H1 (cell line): ENCODE measurements at regions not wholly inside any gene's neighbourhood (a gene's known extent, or its start where the extent isn't known, plus 50 kb on each side); places are given as distances from the start of the nearest gene placed in this dataset.

Experiments used
- CTCF ChIA-PET: fragments of 300-600 bp; sonication (Branson Sonifier 250); formaldehyde crosslinking; loops from one replicate; lab custom pipeline; 2021; ENCODE audit not compliant: partially characterized antibody; lab: Charles Lee
- POLR2A ChIA-PET: fragments of 300-600 bp; sonication (Branson Sonifier 250); formaldehyde crosslinking; loops from one replicate; lab custom pipeline; 2021; ENCODE audit warnings: inconsistent platforms; ENCODE audit not compliant: partially characterized antibody; lab: Charles Lee
- DNase-seq, 2 experiments: peaks; one replicate each; pipeline versions ENCODE4 v3.0.0 to v3.0.0-alpha.2; 2010 to 2022; ENCODE audit warnings: low spot score in 2 of 2, low read depth in 1 of 2, mixed read lengths in 1 of 2
- FAIRE-seq: peaks from 2 replicates; lab custom pipeline; 2011; peaks lifted over from hg19 to GRCh38; lab: Jason Lieb, UNC
- H2AFZ ChIP-seq: 2 replicates; pipeline ENCODE4 v1.8.1; 2012; ENCODE audit warnings: low read length, inconsistent platforms
- H2AK5ac ChIP-seq: 2 replicates; pipeline ENCODE4 v1.6.1; 2013; ENCODE audit warnings: low read depth, low read length
- H2BK120ac ChIP-seq: replicated peaks from 2 replicates; pipeline ENCODE3; 2013; ENCODE audit warnings: low read depth, low read length, inconsistent platforms
- H2BK12ac ChIP-seq: 2 replicates; pipeline ENCODE4 v1.6.1; 2013; ENCODE audit warnings: low read depth, low read length
- H2BK15ac ChIP-seq: 2 replicates; pipeline ENCODE4 v1.6.1; 2013; ENCODE audit warnings: low read length
- H2BK20ac ChIP-seq: 2 replicates; pipeline ENCODE4 v1.6.1; 2013; ENCODE audit warnings: low read length
- H2BK5ac ChIP-seq: 2 replicates; pipeline ENCODE4 v1.6.1; 2013; ENCODE audit warnings: low read depth, low read length
- H3K14ac ChIP-seq: 2 replicates; pipeline ENCODE4 v1.6.1; 2013; ENCODE audit warnings: inconsistent platforms; ENCODE audit not compliant: insufficient read length
- H3K18ac ChIP-seq: 2 replicates; pipeline ENCODE4 v1.6.1; 2013; ENCODE audit warnings: low read length; ENCODE audit errors: extremely low read depth
- H3K23ac ChIP-seq: 2 replicates; pipeline ENCODE4 v1.6.1; 2013; ENCODE audit warnings: inconsistent platforms; ENCODE audit not compliant: insufficient read length
- H3K23me2 ChIP-seq: 2 replicates; pipeline ENCODE4 v1.6.1; 2013; ENCODE audit warnings: low read depth, low read length
- H3K27ac ChIP-seq: 2 replicates; pipeline ENCODE4 v1.6.1; 2011; ENCODE audit warnings: low read depth, low read length, inconsistent platforms
- H3K27me3 ChIP-seq, 4 experiments: replicated peaks in 1 of 4; 1 replicate in 1 of 4; 2 replicates in 3 of 4; pipeline versions ENCODE4 v1.6.1 to v1.8.1; 2011 to 2013; ENCODE audit warnings: low read length in 3 of 4, mild to moderate bottlenecking in 3 of 4, inconsistent platforms in 2 of 4, mixed read lengths in 2 of 4, moderate library complexity in 1 of 4; ENCODE audit not compliant: control insufficient read depth in 3 of 4, insufficient read depth in 3 of 4; ENCODE audit errors: extremely low read depth in 1 of 4
- H3K36me3 ChIP-seq, 4 experiments: 2 replicates each; pipeline versions ENCODE4 v1.6.1 to v1.8.1; 2011 to 2013; ENCODE audit warnings: mild to moderate bottlenecking in 4 of 4, low read length in 3 of 4, moderate library complexity in 2 of 4, control low read depth in 1 of 4, inconsistent platforms in 1 of 4; ENCODE audit not compliant: insufficient read depth in 4 of 4, control insufficient read depth in 2 of 4
- H3K4ac ChIP-seq: replicated peaks from 2 replicates; pipeline ENCODE3; 2013; ENCODE audit warnings: low read length, low read depth, mixed read lengths, inconsistent platforms; ENCODE audit not compliant: insufficient read length
- H3K4me1 ChIP-seq, 4 experiments: replicated peaks in 1 of 4; 1 replicate in 1 of 4; 2 replicates in 3 of 4; pipeline versions ENCODE4 v1.6.1 to v1.8.1; 2011 to 2013; ENCODE audit warnings: low read length in 3 of 4, inconsistent platforms in 2 of 4, mixed read lengths in 1 of 4; ENCODE audit not compliant: insufficient read depth in 4 of 4, control insufficient read depth in 3 of 4
- H3K4me2 ChIP-seq, 2 experiments: 2 replicates each; pipeline versions ENCODE4 v1.6.1 to v1.8.1; 2011 to 2013; ENCODE audit warnings: low read depth in 2 of 2, low read length in 2 of 2, control low read depth in 1 of 2, inconsistent platforms in 1 of 2, mild to moderate bottlenecking in 1 of 2; ENCODE audit not compliant: insufficient read depth in 1 of 2
- H3K4me3 ChIP-seq, 4 experiments: fragments of 200-600, 300-600 bp in 1 of 4; sonication (generic), shearing (Covaris generic), sonication (Bioruptor Twin) in 1 of 4; 2 replicates each; pipeline versions ENCODE4 v1.5.1 to v1.8.1; 2011 to 2016; ENCODE audit warnings: low read length in 4 of 4, low read depth in 3 of 4, control low read depth in 2 of 4, inconsistent platforms in 2 of 4, mild to moderate bottlenecking in 2 of 4, mixed read lengths in 1 of 4, moderate library complexity in 1 of 4; ENCODE audit not compliant: insufficient read depth in 2 of 4; ENCODE audit errors: extremely low read depth in 1 of 4
- H3K56ac ChIP-seq: replicated peaks from 2 replicates; pipeline ENCODE3; 2013; ENCODE audit warnings: low read depth, mild to moderate bottlenecking, mixed read lengths, low read length, inconsistent platforms; ENCODE audit not compliant: insufficient read length
- H3K79me1 ChIP-seq: 2 replicates; pipeline ENCODE4 v1.6.1; 2013; ENCODE audit warnings: low read depth, low read length, control low read depth
- H3K79me2 ChIP-seq, 2 experiments: 2 replicates each; pipeline versions ENCODE4 v1.6.1 to v1.8.1; 2012 to 2013; ENCODE audit warnings: low read length in 2 of 2, mild to moderate bottlenecking in 2 of 2, inconsistent platforms in 1 of 2; ENCODE audit not compliant: insufficient read depth in 2 of 2, control insufficient read depth in 1 of 2
- H3K9ac ChIP-seq, 4 experiments: replicated peaks in 1 of 4; 1 replicate in 1 of 4; 2 replicates in 3 of 4; pipeline versions ENCODE4 v1.6.1 to v1.8.1; 2011 to 2013; ENCODE audit warnings: low read depth in 3 of 4, low read length in 3 of 4, control low read depth in 2 of 4, mild to moderate bottlenecking in 2 of 4, moderate library complexity in 2 of 4, inconsistent platforms in 1 of 4; ENCODE audit errors: extremely low read depth in 1 of 4
- H3K9me3 ChIP-seq, 2 experiments: 2 replicates each; pipeline versions ENCODE4 v1.6.1 to v1.8.1; 2012 to 2013; ENCODE audit warnings: mild to moderate bottlenecking in 2 of 2, moderate library complexity in 2 of 2, control low read depth in 1 of 2, inconsistent platforms in 1 of 2, low read depth in 1 of 2, low read length in 1 of 2, mixed read lengths in 1 of 2; ENCODE audit not compliant: insufficient read depth in 2 of 2
- H4K20me1 ChIP-seq, 2 experiments: replicated peaks in 1 of 2; 2 replicates each; pipeline versions ENCODE3 to v1.8.1; 2011 to 2013; ENCODE audit warnings: inconsistent platforms in 2 of 2, low read length in 2 of 2, mild to moderate bottlenecking in 1 of 2; ENCODE audit not compliant: insufficient read depth in 2 of 2, control insufficient read depth in 1 of 2
- H4K5ac ChIP-seq: 2 replicates; pipeline ENCODE4 v1.6.1; 2013; ENCODE audit warnings: low read length, low read depth, mixed read lengths, inconsistent platforms; ENCODE audit not compliant: insufficient read length
- H4K8ac ChIP-seq: 2 replicates; pipeline ENCODE4 v1.8.0; 2013; ENCODE audit warnings: mild to moderate bottlenecking, moderate library complexity, low read length, inconsistent platforms; ENCODE audit not compliant: insufficient read depth; ENCODE audit errors: extremely low read depth
- H4K91ac ChIP-seq: replicated peaks from 2 replicates; pipeline ENCODE3; 2013; ENCODE audit warnings: low read length, mixed read lengths, inconsistent platforms; ENCODE audit not compliant: insufficient read length
- HDAC2 ChIP-seq, 2 experiments: fragments of 300-600 bp in 1 of 2; sonication (generic) in 1 of 2; IDR thresholded peaks; 2 replicates each; pipeline ENCODE4 v1.6.1; 2011 to 2012; ENCODE audit warnings: low read depth in 2 of 2, low read length in 2 of 2, mild to moderate bottlenecking in 2 of 2, moderate library complexity in 2 of 2, borderline replicate concordance in 1 of 2, inconsistent platforms in 1 of 2
- JUN ChIP-seq: IDR thresholded peaks from 2 replicates; pipeline ENCODE4 v1.6.1; 2011; ENCODE audit warnings: low read depth, mild to moderate bottlenecking, improper control_type of control experiment, low read length
- KDM4A ChIP-seq: IDR thresholded peaks from one replicate; pipeline ENCODE4 v1.7.1; 2012; ENCODE audit warnings: low read depth, mild to moderate bottlenecking, moderate library complexity, low read length, inconsistent platforms; ENCODE audit not compliant: severe bottlenecking
- POLR2A ChIP-seq, 2 experiments: IDR thresholded peaks; 1 replicate in 1 of 2; 2 replicates in 1 of 2; pipeline ENCODE4 v1.6.1; 2011; ENCODE audit warnings: low read depth in 2 of 2, low read length in 2 of 2, mild to moderate bottlenecking in 2 of 2; ENCODE audit errors: control extremely low read depth in 1 of 2
- WGBS, 2 experiments: shearing (Covaris generic) in 1 of 2; methylation state at CpG; one replicate each; pipeline versions ENCODE4 v1.1.6 to v1.1.7; 2013 to 2015; ENCODE audit warnings: low lambda C conversion rate in 2 of 2, mixed read lengths in 2 of 2, inconsistent platforms in 1 of 2, low coverage in 1 of 2, missing lambda C conversion rate in 1 of 2; ENCODE audit not compliant: insufficient replicate concordance in 2 of 2, insufficient coverage in 1 of 2, insufficient read length in 1 of 2; ENCODE audit errors: extremely low coverage in 1 of 2, missing lambda C conversion rate in 1 of 2; 5-methylcytosine and 5-hydroxymethylcytosine counted together

DNA sequence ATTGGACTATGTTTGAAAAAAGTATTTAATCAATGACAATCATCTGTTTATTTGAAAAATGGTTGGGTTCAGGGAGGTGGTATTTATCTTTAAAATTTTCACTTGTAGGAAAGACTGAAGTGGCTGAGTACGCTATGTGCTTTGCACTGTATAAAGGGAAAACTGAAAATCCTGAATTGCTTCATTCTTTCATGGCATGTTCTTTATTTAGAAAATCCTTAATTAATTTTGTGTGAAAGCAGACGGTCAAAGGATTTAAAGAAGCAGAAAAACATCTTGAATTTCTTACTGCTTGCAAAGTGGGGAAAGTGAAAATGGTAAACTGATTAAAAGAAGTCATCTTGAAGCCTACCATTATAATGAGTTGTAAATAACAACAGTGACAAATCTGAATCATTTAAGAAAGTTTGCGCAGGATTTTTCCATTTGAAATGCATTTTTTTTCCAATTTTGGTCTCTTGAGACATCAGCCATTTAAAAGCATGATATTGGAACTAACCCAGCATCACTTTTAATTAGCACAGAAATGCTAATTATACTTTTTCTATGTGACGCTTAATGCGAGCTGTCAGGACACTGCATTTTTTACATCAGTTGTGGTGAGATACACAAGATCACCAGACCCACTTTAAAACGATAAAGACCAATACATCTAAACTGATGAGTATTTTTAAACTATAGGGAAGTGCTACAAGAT lies 169.0 kb downstream of the NEDD1 start:
- no peak overlapping the region for H2AK5ac ChIP-seq
- H2BK15ac ChIP-seq = no peak overlapping the region
- H4K91ac ChIP-seq = no peak overlapping the region
- no peaks in the 10 kb centered on the region for H4K20me1 ChIP-seq
- no peak overlapping the region for H3K27ac ChIP-seq
- peaks cover 0 to 2% (median 0%) of the 10 kb centered on the region in 4 experiments; a peak in 1 of 7 replicates for H3K4me1 ChIP-seq
- H3K23me2 ChIP-seq = no peaks in the 10 kb centered on the region
- no peak overlapping the region for H2BK20ac ChIP-seq
- no peak overlapping the region for H3K56ac ChIP-seq
- no peaks in the 10 kb centered on the region for H3K79me1 ChIP-seq
- H4K8ac ChIP-seq = no peak overlapping the region
- H2BK5ac ChIP-seq = no peak overlapping the region
- ChIA-PET CTCF (no interaction called here), POLR2A (no interaction called here)
- H3K4me2 ChIP-seq = no peak overlapping the region
- H4K5ac ChIP-seq = no peak overlapping the region
- H3K9ac ChIP-seq = no peak overlapping the region
- no peaks in the 10 kb centered on the region for H3K9me3 ChIP-seq
- no peak overlapping the region for H2AFZ ChIP-seq
- H3K36me3 ChIP-seq = no peaks in the 10 kb centered on the region; a peak in 1 of 8 replicates
- H3K18ac ChIP-seq = no peak overlapping the region
- H3K14ac ChIP-seq = no peak overlapping the region
- no peak overlapping the region for H3K4me3 ChIP-seq
- FAIRE-seq (no peak), DNase-seq (no peak)
- no peaks in the 10 kb centered on the region for H3K27me3 ChIP-seq
- TF ChIP-seq JUN (no peak), KDM4A (no peak), POLR2A (IDR thresholded peaks at IDR 0.05; ENCODE audit: control extremely low read depth in 1 of 2, low read depth in 2 of 2, low read length in 2 of 2) (no peak), HDAC2 (IDR thresholded peaks at IDR 0.05; ENCODE audit: borderline replicate concordance in 1 of 2, low read depth in 2 of 2, low read length in 2 of 2) (no peak)
- 92% methylated on average over 6 of the region's 6 CpGs; no CpG with 5 or more reads in 1 of the 2 experiments for WGBS, 2 experiments
- H2BK120ac ChIP-seq = no peak overlapping the region
- H3K4ac ChIP-seq = no peak overlapping the region
- H3K23ac ChIP-seq = no peak overlapping the region
- H2BK12ac ChIP-seq = no peak overlapping the region
- no peaks in the 10 kb centered on the region for H3K79me2 ChIP-seq
